ENCODE measurements at regions not wholly inside any gene's neighbourhood (a gene's known extent, or its start where the extent isn't known, plus 50 kb on each side); places are given as distances from the start of the nearest gene placed in this dataset.

DNA sequence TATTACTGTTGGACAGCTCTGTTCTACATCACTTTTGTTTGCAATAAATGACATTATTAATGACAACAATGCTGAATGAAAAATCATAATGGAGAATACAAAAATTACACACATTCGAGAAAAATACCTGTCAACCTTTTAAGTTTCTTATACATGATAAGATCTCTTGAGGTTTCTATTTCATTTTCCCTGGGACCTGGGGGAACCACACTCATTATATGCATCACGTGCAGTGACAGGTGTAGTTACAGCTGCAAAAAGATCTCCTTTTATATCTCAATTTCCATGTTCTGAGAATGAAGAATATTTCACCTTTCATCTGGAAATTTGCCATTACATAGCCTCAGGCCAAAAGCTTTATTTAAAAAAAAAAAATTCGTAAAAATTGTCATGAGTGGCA lies 1347.0 kb upstream of the AGA start:
- TF ChIP-seq POLR2A (IDR thresholded peaks at IDR 0.05; ENCODE audit: low read depth, low read length) (no peak), POLR2AphosphoS5 (IDR thresholded peaks at IDR 0.05; ENCODE audit: low read depth, low read length) (no peak), TAF1 (IDR thresholded peaks at IDR 0.05; ENCODE audit: borderline replicate concordance, low read depth, low read length) (no peak)
- DNase-seq (ENCODE audit: insufficient read length), result no peak
- no peak for FAIRE-seq

DNA sequence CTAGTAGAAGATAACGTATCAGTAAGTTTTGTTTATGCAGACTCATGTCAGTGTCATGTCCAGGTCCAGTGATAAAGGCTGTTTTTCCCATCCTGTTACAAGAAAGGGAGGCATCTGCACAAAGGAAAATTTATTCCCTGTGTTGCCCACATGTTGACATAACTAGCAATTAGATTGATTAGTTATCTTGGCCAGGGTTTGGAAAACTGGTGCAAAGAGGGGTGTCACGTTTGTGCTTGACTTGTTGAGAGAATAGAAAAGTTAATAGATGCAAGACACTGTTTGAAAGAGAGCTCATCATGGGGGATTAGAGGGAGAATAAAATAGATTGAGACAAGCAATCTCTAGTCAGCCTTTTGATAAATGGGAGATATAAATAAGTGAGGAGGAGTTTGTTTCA lies 1357.0 kb upstream of the AGA start:
- DNase-seq (ENCODE audit: insufficient read length), result no peak
- TF ChIP-seq POLR2AphosphoS5 (IDR thresholded peaks at IDR 0.05; ENCODE audit: low read depth, low read length), result no peak
- no peak for TF ChIP-seq TAF1 (IDR thresholded peaks at IDR 0.05; ENCODE audit: borderline replicate concordance, low read depth, low read length)
- no peak for TF ChIP-seq POLR2A (IDR thresholded peaks at IDR 0.05; ENCODE audit: low read depth, low read length)
- no peak for FAIRE-seq

DNA sequence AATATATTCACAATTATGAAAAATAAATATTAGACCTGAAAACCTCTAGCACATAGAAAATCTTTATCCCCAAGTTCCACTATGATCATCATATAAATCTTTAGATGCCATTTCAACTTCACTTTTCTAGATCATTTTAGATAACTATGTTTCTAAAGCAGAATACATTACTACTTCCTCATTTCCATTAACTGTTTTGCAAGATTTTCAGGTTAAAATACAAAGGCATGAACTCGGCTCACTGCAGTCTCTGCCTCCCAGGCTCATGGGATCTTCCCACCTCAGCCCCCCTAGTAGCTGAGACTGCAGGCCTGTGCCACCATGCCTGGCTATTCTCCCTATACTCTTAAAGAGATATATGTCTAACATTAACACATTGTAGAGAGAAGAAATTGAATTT lies 1365.9 kb upstream of the AGA start:
- DNase-seq (ENCODE audit: insufficient read length), result no peak
- no peak for FAIRE-seq

DNA sequence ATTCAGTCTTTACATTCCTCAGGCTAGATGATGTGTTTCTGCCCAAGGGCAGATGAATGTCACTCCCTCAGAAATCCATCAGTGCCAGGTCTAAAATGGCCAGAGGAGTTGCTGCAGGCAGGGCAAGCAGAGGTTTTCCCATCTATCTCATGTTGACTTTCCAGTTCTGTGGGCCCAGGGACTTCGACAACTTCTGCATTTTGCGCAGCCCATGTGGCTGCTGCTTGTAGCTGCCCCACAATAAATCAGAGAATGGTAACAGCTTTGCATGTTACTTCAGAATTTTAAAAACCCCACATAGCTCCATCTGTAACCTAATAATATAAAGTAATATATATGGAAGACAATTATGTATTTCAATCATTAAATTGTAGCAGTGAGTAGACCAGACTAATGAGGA lies 1367.7 kb upstream of the AGA start:
- TF ChIP-seq TAF1 (IDR thresholded peaks at IDR 0.05; ENCODE audit: borderline replicate concordance, low read depth, low read length) (no peak), POLR2A (IDR thresholded peaks at IDR 0.05; ENCODE audit: low read depth, low read length) (no peak), POLR2AphosphoS5 (IDR thresholded peaks at IDR 0.05; ENCODE audit: low read depth, low read length) (no peak)
- FAIRE-seq (no peak), DNase-seq (ENCODE audit: insufficient read length) (no peak)

More for the DNA sequence above, 1365.9 kb upstream of the AGA start:
- TF ChIP-seq POLR2A (IDR thresholded peaks at IDR 0.05; ENCODE audit: low read depth, low read length), result no peak
- TF ChIP-seq POLR2AphosphoS5 (IDR thresholded peaks at IDR 0.05; ENCODE audit: low read depth, low read length), result no peak
- no peak for TF ChIP-seq TAF1 (IDR thresholded peaks at IDR 0.05; ENCODE audit: borderline replicate concordance, low read depth, low read length)

DNA sequence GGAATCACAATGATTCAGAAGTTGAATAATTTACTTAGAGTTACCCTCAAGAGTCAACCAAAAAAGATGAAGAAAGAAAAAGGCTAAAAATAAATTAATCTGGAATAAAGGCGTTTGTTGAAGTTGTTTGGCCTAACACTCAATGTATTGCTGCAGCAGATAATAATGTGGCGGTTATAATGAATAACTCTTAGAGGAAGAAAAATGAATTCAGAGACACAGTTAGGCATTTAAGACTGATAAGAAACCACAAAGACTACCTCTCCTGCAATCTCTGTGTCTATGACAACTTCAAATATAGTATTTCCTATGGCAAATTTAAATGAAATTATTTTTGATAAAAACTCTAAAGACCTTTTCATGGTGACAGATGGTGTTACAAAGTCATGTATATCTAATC lies 1369.1 kb upstream of the AGA start:
- DNase-seq (ENCODE audit: insufficient read length) (no peak), FAIRE-seq (no peak)
- TF ChIP-seq POLR2AphosphoS5 (IDR thresholded peaks at IDR 0.05; ENCODE audit: low read depth, low read length), result no peak
- TF ChIP-seq TAF1 (IDR thresholded peaks at IDR 0.05; ENCODE audit: borderline replicate concordance, low read depth, low read length), result no peak
- no peak for TF ChIP-seq POLR2A (IDR thresholded peaks at IDR 0.05; ENCODE audit: low read depth, low read length)

DNA sequence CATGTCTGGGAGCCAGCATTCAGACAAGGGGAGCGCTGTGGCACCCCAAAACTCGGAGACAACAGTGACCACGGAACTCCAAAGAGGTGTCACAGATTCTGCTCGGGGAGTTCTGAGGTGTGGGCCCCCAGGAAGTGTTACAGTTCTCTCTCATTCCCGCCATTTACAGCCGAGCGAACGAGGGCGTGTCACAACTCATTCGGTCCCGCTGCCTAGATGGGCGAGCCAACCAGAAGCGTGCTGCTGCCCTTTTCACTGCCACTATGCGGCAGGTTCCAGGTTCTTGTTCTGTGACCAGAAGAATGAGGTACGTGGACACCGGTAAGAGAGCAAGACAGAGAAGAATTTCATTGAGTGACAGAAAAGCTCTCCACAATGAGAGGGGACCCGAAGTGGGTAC lies 1370.6 kb upstream of the AGA start:
- DNase-seq (ENCODE audit: insufficient read length), result no peak
- no peak for FAIRE-seq
- TF ChIP-seq POLR2A (IDR thresholded peaks at IDR 0.05; ENCODE audit: low read depth, low read length) (no peak), TAF1 (IDR thresholded peaks at IDR 0.05; ENCODE audit: borderline replicate concordance, low read depth, low read length) (no peak), POLR2AphosphoS5 (IDR thresholded peaks at IDR 0.05; ENCODE audit: low read depth, low read length) (no peak)

DNA sequence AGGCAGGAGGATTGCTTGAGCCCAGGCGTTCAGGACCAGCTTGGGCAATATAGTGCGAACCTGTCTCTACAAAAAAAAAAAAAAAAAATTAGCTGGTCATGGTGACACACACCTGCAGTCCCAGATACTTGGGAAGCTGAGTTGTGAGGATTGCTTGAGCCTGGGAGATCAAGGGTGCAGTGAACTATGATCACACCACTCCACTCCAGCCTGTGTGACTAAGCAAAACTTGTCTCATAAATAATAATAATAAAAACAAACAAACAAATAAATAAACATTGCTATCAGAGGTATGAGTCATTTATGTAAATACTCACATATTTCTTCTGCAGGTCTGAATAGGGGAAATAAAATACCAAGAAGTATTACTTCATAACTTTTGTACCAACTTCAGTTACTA lies 1372.7 kb upstream of the AGA start:
- DNase-seq (ENCODE audit: insufficient read length) (no peak), FAIRE-seq (no peak)
- no peak for TF ChIP-seq TAF1 (IDR thresholded peaks at IDR 0.05; ENCODE audit: borderline replicate concordance, low read depth, low read length)
- TF ChIP-seq POLR2AphosphoS5 (IDR thresholded peaks at IDR 0.05; ENCODE audit: low read depth, low read length), result no peak
- no peak for TF ChIP-seq POLR2A (IDR thresholded peaks at IDR 0.05; ENCODE audit: low read depth, low read length)

DNA sequence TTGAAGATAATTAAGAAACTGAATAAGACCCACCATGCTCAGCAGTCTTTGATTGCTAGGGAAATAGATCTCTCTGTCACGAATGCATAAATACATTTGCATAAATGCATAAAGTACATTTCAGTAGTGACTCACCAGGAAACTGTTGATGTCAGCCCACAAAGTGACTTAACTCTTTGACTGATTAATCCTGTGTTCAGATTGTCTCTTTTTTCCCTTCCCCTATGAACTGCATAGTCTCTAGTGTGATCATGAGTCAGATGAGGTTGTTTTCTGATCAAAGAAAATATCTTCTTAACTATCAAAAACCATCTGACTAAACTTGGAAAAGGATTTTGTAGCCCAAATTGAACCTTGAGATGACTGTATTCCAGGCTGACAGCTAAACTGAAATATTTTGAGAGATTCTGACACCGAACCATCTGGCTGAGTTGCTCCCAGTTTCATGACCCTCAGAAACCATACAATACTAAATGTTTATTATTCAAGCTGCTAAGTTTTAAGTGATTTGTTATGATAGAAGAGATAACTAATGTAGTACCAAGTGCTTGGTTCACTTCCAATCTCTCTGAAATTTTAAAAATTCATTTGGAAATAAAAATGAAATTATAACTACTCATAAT lies 1381.5 kb upstream of the AGA start:
- no peak for FAIRE-seq

DNA sequence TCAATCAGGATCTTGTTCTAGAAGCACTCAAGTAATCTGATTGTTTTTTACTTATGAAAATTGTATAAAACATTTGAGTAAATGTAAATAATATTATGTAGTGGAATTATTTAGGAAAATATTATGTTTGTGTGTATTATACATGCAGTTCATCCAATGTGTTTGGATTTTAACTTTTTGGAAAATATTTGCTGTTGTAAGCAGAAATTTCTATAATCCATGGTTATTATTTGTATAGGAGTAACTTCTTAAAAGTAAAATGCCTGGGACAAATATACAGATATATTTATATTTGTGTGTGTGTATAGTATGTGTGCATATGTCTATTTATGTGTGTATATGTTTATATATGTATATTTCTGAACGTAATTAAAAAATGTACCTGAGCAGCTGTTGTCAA lies 1394.6 kb upstream of the AGA start:
- TF ChIP-seq TAF1 (IDR thresholded peaks at IDR 0.05; ENCODE audit: borderline replicate concordance, low read depth, low read length) (no peak), POLR2A (IDR thresholded peaks at IDR 0.05; ENCODE audit: low read depth, low read length) (no peak), POLR2AphosphoS5 (IDR thresholded peaks at IDR 0.05; ENCODE audit: low read depth, low read length) (no peak)
- FAIRE-seq, result no peak
- no peak for DNase-seq (ENCODE audit: insufficient read length)

More for the DNA sequence above, 1381.5 kb upstream of the AGA start:
- TF ChIP-seq POLR2A (IDR thresholded peaks at IDR 0.05; ENCODE audit: low read depth, low read length) (no peak), TAF1 (IDR thresholded peaks at IDR 0.05; ENCODE audit: borderline replicate concordance, low read depth, low read length) (no peak), POLR2AphosphoS5 (IDR thresholded peaks at IDR 0.05; ENCODE audit: low read depth, low read length) (no peak)
- DNase-seq (ENCODE audit: insufficient read length), result no peak

DNA sequence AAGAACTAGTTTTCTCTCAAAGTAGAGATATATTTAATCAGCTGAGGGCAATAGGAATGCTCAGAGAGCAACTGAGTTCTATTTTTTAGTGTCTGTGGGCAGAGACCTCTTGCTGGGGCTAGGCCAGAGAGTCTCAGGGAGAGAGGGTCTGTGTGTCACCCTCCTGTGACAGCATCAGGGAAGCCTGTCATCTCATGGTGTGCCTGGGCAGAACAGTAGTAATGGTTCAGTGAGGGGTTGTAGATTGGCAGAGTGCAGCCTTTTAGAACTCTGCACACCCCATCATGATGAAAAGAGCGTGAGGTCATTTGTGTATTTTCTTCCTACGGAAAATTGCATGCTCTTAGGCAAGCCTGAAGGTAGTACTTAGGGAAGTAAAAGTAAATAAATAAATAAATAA lies 1396.5 kb upstream of the AGA start:
- no peak for TF ChIP-seq POLR2A (IDR thresholded peaks at IDR 0.05; ENCODE audit: low read depth, low read length)
- TF ChIP-seq TAF1 (IDR thresholded peaks at IDR 0.05; ENCODE audit: borderline replicate concordance, low read depth, low read length), result no peak
- no peak for TF ChIP-seq POLR2AphosphoS5 (IDR thresholded peaks at IDR 0.05; ENCODE audit: low read depth, low read length)
- DNase-seq (ENCODE audit: insufficient read length), result no peak
- FAIRE-seq, result no peak

DNA sequence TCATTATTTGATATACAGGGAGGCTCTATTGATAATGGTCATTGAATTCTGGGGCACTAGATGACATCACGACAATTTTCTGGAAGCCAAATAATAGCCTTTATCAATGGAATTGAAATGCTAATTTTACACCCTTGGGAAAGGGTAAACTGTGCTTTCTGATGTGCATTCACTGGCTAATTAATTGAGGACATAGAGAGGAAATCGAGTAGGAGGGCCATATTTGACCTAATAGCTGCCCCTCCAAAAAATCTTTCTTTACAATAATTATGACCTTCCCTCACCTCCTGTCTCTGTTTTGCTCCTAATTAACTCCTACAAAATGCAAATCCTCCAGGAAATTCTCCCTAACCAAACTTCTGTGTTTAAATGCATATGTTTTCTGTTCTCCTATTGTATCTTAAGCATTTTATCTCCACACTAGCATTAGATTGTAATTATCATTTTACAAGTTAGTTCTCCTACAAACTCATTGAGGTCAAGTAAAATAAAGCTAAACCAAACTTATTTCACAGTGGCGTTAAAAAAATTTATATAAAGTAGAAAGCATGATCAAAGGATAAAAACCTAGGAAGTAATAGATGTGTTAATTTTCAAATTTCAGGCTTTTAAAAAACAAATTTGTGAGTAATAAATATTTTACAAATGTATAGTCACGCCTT lies 1414.0 kb upstream of the AGA start:
- TF ChIP-seq TAF1 (IDR thresholded peaks at IDR 0.05; ENCODE audit: borderline replicate concordance, low read depth, low read length) (no peak), POLR2A (IDR thresholded peaks at IDR 0.05; ENCODE audit: low read depth, low read length) (no peak), POLR2AphosphoS5 (IDR thresholded peaks at IDR 0.05; ENCODE audit: low read depth, low read length) (no peak)
- DNase-seq (ENCODE audit: insufficient read length) (no peak), FAIRE-seq (no peak)

DNA sequence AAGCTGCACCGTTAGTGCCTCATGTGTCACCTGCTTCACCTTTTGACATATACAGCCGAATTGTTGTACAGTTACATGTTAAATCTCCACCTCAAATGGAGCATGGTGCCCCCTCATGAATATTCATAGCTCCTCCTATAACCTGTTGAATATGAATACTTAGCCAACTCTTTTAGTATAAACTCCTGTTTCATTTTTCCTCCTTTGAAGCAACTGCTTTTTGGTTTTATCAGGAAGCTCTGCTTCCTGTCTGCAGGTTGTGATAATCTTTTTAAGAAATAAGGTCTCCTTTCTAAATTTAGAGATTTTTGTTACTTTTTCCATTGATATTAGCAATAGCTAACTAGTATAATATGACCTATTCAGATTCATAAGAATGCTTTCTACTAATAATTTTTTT lies 1429.2 kb upstream of the AGA start:
- no peak for TF ChIP-seq POLR2AphosphoS5 (IDR thresholded peaks at IDR 0.05; ENCODE audit: low read depth, low read length)
- TF ChIP-seq POLR2A (IDR thresholded peaks at IDR 0.05; ENCODE audit: low read depth, low read length), result no peak
- TF ChIP-seq TAF1 (IDR thresholded peaks at IDR 0.05; ENCODE audit: borderline replicate concordance, low read depth, low read length), result no peak
- no peak for DNase-seq (ENCODE audit: insufficient read length)
- no peak for FAIRE-seq
